CD4-positive, alpha-beta T cell treated with Interleukin-6 at 100 ng/mL for 8 hours (primary cell): ENCODE measurements at regions not wholly inside any gene's neighbourhood (a gene's known extent, or its start where the extent isn't known, plus 50 kb on each side); places are given as distances from the start of the nearest gene placed in this dataset.
"Not testable (repeated sequence)": the region's sequence is repeated elsewhere in the genome, so short reads cannot be mapped to it uniquely, and the experiment has no call there.

Source experiments
- DNase-seq: peaks from one replicate; pipeline ENCODE4 v3.0.0-alpha.2; 2020; ENCODE audit warnings: mixed read lengths, low spot score

DNA sequence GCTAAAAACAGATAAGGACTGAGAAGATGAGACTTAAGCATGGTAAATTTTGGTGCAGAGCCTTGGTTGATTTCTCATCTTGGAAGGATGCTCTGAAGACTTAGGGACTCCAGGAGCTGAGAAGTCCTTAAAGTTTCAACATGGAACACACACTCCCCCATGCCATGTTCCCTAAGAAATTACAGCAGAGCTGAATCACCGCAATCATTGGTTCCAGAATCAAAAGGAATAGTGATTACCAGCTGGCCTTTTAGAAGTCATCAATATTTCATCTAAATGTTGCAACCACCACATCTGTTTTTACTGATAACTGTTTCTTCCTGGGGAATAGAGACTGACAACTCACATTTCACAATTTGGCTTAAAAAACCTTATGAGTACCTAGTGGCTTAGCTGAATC lies 229.3 kb downstream of the MINAR1 start:
- DNase-seq, result no peak

DNA sequence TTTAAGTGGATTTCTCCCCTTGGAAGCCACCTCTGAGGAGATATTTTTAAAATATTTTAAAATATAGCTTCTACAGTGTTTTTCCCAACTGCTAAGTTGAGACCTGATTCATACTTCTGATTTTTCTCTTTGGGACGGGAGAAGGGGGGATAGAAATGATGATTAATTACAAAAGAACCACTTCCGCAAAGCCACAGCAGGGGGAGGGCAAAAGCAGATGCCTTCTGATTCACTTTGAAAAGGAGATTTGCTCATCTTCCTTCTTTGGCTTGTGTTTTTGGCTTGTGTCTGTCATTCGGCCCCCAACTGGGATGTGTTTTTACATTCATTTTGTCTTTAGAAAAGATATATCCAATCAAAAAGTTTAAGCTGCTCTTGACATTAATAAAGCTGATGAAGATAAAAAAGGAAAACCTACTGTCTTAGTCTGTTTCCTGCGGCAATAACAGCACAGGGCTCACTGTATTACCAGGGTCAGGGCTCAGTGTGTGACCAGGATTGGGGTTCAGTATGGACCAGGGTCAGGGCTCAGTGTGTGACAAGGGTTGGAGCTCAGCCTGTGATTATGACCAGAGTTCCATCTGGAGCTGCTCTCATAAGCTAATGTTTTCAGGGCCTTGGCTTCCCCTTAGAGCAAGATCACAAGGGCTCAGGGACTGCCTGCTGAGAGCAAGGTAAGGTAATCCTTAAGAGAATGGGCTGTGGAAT lies 223.2 kb downstream of the MTHFS start:
- no peak for DNase-seq

DNA sequence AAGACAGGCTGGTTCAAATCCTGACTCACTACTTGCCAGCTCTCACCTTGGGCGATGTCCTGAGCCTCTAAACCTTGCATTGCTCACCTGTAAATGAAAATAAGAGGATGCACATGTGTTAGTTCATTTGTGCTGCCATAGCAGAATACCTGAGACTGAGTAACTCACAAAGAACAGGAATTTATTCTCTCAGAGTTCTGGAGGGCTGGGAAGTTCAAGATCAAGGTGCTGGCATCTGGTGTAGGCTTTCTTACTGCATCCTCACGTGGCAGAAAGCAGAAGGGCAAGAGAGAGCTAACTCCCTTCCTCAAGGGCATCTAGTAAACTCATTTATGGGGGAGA lies 222.7 kb downstream of the MTHFS start:
- DNase-seq, result no peak

DNA sequence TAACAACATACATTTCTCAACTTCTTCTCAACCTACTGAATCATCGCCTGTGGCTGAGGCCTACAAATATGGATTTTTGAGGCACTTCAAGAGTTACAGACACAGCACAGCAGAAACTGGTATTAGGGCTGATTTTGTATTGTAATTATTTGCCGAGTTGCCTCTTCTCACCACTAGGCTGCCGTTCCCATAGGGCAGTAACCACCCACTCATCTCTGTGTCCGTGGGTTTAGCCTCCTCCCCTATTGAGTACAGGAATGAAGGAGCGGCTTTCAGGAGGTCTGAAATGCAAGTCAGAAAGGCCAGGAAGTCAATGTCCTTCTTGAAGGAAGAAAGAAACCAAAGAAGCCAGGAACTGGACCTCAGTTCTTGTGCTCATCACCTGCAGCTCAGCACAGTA lies 220.8 kb downstream of the MTHFS start:
- no peak for DNase-seq

DNA sequence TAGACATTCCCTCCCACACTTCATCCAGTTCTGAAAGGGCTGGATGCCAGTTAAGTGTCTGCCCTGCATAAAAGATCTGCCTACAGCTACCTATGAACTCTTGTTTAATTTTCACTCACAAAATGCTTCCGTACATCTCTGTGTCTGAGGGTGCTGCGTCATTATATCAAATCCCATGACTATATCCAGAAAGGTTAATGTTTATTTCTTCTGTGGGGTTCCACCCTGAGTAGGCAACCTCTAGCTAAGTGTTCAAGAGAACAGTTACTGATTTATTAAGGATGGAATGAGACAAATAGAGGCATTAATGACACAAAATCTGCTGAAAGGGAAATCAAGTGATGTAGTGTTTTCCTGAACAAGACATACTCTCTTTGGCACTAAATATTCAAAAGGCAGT lies 220.2 kb downstream of the MTHFS start:
- no peak for DNase-seq

DNA sequence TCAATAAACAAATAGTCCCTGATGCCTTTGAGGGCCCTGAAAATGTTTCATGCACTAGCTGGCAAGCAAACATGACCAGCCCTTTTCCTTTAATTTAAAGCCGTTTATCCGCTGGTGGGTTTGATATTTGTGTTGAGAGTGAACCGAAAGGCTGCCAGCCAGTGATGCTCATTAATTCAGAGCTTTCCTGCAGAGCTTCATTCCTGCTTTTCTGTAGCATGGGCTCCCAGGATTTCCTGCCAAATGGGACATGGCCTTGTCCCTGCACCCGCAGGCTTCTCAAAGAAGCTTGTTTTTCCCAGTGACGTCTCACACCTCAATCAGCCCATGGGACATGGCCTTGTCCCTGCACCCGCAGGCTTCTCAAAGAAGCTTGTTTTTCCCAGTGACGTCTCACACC lies 219.6 kb downstream of the MTHFS start:
- no peak for DNase-seq

DNA sequence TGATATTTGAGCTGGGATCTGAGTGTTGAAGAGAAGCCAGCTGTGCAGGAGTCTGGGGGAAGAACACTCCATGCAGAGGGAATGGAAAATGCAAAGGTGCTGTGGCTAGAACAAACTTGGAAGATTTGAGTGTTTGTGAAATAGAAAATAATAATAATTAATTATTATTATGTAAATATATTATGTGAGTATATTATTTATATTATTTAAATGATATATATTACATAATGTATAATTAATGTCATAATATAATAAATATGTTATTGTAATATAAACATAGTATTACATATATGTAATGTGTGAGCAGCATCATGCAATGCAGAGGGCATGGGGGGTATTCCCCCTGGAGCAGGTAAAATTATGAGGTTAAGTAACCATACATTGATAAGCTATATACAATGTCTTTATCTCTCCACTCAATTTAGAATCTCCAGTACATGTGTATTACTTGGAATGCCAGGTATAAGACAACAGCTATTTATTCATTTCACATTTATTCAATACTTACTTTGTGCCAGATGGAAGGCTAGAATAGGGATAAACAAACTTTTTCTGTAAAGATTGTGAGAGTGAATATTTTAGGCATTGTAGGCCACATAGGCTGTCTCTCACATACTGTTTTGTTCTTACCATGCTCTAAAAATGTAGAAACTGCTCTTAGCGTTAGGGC lies 218.6 kb downstream of the MTHFS start:
- DNase-seq, result no peak

DNA sequence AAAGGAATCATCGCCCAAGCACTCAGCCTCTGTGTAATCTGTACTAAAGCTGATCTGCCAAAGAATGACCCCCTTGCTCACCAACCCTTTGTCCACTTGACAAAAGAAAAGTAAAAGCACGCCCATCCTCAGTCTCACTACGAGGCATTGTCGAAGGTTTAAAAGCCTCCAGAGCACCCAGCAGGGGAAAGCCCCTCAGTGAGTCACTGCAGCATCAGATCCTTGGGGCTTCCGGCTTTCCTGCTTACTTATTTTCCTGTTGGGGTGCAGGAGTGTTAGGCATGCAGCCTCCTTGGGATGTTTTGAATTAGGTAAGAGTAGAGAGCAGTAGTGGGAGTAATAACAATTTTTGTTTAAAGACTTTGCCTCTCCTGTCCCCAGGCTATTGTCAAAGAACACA lies 216.1 kb downstream of the MTHFS start:
- no peak for DNase-seq

DNA sequence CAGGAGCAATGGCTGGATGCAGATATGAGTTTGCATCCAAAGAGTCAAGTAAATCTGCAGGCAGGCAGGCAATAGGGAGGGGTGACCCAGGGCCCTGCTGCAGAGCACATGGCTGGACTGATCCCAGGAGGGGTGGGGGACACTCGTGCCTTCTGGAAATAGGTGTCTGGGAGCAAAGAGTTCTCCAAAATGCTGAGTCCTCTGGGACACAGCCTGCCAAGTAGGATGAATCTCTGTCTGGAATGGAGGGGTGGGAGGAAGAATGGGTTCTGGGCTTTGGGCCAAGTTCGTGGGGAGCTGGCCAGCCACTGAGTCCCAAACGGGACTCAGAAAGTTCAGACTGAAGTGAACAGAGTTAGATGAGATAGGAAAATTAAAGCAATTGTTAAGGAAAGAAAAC lies 214.5 kb downstream of the MTHFS start:
- no peak for DNase-seq

DNA sequence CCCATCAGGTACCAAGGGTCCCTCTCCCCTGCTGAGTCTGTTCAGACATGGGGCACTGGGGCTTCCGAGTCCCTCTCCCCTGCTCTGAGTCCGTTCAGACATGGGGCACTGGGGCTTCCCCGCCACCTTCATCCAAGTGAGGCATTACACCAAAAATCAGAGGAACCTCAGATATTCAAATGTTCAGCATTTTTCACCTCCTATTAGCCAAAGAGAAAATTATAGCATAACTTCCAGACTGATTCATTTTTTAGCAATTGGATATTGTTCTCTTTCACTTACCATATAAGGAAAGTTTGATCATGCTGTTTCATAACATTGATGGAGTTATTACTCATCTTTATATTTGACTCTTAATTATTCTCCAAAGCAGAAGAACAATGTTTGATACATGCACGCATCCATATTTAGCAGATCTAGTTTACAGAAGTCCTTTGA lies 213.9 kb downstream of the MTHFS start:
- no peak for DNase-seq

DNA sequence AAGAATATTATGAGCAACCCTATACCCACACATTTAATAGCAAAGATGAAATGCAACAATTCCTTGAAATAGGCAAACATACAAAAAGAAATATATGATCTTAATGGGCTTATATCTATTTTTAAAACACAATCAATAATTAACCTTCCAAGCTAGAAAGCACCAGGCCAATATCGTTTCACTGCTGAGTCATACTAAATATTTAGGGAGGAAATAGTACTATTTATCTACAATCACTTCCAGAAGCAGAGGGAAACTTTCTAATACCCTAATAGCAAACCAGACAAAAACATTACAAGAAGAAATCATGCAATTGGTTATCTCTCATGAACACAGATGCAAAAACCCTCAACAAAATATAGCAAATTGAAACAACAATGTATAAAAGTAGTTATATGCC lies 207.8 kb downstream of the MTHFS start:
- no peak for DNase-seq

DNA sequence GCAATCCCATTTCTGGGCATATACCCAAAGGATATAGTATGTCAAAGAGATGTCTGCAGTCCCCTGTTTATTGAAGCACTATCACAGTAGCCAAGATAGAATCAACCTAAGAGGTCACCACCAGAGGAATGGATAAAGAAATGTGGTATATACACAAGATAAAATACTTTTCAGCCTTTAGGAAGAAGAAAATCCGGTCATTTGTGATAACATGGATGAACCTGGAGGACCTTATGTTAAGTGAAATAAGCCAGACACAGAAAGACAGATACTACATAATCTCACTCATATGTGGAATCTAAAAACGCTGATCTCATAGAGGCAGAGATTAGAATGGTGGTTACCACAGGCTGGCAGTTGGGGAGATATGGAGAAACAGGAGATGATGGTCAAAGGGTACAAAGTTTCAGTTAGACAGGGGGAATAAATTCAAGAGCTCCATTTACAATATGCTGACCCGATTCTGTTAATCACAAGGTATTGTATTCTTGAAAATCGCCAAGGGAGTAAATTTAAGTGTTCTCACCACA lies 195.8 kb downstream of the MTHFS start:
- no peak for DNase-seq

DNA sequence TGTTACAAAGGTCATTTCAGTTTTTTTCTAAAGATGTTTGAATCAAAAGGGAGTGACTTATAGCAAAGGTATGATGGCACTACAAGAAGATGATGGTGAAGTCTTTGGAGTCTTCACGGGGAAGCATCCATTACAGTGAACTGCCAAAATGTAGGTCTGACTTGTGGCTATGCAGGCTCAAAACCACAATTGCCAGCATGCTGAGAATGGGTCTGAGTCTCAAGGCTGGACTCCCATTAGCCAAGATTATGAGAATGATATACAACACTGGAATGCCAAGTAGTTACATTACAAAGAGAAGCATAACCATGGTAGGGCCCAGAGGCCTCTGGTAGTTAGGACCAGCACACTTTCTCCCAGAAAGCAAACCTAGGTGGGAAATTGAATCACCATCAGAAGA lies 194.2 kb downstream of the MTHFS start:
- DNase-seq, result no peak

DNA sequence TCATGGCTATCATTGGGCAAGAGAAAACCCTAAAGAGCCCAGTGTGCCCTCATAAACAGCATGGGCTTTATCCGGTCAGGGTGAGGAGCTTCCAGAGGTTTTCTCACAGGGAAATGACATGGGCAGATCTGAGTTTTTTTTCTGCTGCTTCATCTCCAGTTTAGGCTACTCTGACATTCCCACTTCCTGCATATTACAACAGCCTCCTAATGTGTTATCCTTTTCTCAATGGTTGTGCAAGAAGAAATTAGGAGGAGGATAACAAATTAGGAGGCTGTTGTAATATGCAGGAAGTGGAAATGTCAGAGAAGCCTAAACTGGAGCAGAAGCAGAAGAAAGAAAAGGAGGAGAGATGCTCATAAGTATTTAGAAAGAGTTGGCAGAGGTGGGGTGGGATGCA lies 175.6 kb downstream of the MTHFS start:
- DNase-seq, result no peak

DNA sequence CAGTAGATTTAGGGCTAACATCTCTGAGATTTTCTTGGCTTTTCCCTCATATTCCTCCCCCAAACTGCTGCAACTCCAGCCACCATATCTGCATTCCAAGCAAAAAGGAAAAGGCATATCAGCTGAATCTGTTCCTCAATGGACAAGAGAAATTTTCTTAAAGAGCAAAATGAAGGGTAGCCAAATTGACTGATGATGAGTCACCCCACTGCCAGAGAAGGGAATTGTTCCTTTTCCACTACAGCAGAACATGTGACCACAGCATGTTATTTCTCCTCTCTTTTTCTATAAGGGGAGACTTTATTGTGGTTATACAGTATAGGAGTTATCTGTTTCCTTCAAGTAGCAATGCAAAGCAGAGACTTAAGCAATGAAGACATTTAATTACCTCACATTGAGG lies 172.5 kb downstream of the MTHFS start:
- DNase-seq, result no peak

DNA sequence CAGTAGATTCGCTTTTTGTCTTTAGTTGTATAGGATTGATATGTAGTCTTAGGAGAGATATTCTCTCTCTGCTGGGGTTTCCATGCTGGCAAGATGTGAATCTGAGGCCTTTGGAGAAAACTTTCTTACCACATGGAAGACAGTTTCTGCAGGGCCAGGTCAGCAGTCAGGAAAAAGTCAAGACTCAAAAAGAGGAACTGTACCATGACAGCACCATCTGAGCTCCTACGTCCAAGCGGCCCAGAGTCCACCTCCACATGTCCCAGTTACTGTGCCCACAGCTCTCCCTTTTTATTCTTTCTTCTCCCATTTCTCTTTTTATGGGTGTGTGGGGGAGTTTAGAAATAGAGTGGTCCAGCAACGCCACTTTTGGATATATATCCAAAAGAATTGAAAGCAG lies 172.0 kb downstream of the MTHFS start:
- DNase-seq, result no peak

DNA sequence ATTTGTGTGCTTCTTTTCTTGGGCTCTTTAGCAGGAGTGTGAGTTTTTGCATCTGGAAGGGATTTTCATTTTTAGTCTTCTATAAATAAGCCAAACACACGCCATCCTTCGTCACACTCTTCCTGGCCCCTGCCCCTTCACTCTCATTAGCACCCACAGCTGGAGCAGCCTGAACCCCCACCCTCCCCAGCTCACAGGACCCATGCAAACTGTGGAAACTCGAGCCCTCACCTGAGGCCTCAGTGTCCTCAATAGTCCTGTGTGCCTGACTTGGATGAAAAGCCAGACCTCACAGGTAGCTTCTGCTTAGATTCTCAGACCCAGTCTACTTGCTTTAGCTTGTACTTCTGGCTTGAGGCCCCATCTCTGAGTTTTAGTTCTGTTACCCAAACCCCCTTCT lies 167.9 kb downstream of the MTHFS start:
- DNase-seq, result no peak

DNA sequence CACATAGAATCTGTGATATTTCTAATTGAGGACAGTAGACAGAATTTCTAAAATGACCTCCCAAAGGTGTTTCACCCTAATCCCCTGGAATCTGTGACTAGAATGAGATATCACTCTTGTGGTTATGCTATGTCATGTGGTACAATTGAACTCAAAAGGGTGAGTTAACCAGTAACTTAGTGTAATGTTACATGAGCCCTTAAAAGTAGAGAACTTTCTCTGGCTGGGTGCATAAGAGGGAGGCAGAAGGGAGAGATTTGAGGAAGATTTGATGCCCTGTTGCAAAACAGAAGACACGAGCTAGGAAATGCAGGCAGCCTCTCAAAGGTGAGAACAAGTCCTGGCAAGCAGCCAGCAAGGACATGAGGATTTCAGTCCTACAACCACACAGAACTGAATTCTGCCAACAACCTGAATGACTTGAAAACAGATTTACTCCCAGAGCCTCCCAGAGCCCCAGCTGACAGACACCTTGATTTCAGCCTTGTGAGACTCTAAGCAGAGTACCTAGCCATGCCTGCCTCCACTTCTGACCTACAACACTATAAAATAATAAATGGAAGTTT lies 160.3 kb downstream of the MTHFS start:
- no peak for DNase-seq

DNA sequence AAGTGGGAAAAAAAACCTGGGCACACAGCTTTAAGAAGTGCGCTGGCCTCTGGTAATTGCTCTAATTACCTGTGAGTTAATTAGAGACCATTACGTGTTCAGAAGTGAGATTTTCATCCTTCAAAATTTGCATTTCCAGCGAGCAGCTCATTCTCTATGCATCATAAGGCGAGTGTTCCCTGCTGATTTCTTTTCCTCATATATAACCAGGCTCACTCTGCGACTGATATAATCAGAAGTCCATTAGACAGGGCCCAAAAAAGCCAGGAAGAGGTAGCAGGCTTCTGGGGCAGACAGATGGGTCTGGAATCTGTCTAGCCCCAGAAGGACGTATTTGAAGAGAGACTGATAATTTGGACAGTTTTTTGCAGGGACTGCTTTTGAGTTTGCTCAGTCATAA lies 158.7 kb downstream of the MTHFS start:
- DNase-seq, result no peak

DNA sequence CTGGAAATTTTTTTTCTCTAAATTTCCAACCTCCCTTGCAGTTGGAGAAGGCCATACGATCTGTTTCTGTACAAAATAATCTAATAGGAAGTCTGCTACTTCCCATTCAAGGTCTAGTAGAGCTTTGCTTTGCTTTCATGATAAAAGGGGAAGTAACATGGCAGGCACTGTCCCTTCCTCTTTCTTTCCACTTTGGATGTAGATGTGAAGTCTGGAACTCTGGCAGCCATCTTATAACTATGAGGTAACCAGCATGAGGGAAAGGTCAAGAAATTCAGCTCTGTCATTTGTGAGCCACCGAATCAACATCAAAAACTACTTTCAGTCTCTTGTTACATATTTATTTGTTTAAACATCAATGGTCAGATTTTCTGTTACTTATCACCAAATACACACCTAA lies 156.3 kb downstream of the MTHFS start:
- DNase-seq, result no peak

DNA sequence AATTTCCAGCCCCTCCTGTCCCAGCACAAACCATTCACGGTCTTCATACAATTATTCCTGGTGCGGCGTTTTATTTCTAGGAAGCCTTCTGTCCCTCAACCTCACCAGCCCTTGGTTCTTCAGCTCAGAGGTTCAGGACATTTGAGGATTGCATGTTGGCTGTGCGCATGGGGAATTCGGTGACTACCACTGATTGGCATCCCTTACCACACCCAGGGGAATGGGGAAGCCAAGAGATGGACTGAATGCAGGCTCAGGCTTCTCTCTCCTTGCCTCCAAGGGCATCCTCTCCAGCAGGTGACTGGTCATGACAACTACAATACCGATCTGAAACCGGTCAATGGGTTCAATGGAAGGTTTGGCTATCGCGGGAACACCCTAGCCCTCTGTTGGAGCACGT lies 153.8 kb downstream of the MTHFS start:
- no peak for DNase-seq

DNA sequence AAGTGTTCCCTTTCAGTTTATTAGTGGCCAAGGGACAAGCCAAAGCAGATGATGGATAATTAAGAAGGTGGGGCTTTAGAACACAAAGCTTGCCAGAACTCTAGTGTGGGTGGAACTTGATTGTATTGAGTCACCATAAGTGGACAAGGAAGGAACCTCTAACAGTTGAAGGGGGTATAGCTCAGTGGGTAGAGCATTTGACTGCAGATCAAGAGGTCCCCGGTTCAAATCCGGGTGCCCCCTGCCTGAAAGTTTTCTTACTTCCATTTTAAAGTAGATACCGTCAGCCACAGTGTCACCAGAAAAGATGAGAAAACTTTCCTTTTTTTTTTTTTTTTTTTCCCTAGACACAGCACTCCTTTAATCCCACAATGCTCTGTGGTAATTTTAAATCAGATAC lies 152.3 kb downstream of the MTHFS start:
- DNase-seq, result not testable (repeated sequence)

DNA sequence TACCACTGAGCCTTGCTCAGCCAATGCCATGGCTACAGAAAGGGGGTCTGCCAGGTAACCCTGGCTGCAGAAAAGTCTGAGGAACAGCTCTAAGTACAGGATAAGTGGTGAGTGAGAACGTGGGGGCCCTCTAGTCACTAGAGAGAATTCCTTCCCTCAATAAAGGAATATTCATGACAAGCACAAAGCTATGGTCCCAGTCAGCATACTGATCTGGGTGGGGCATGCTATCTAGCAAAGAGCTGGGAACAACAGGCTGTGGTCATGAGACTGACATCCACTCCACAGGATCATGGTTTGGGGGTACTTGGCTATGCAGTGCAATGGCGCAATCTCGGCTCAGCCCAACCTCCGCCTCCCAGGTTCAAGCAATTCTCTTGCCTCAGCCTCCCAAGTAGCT lies 140.4 kb downstream of the MTHFS start:
- no peak for DNase-seq

DNA sequence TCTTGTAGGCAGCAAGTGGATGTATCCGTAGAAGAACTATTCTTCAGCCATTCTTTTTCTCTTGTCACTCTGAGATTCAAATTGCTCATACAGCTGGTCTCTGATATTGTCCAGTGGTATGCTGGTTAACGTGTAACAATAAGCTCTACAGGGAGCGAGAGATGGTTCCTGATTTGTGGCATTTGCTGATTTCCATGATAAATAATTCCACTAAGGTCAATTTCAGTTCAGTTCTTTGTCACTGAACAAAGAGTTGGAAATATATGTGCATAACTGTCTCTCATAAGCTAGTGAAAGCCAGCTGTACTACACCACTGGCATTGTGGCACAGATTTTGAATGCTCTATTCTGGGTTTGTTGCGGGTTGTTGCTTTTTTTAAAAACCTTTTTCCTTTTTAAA lies 131.7 kb downstream of the MTHFS start:
- no peak for DNase-seq
